ENCODE measurements at regions not wholly inside any gene's neighbourhood (a gene's known extent, or its start where the extent isn't known, plus 50 kb on each side); places are given as distances from the start of the nearest gene placed in this dataset.

- TF ChIP-seq, protein P1, sequence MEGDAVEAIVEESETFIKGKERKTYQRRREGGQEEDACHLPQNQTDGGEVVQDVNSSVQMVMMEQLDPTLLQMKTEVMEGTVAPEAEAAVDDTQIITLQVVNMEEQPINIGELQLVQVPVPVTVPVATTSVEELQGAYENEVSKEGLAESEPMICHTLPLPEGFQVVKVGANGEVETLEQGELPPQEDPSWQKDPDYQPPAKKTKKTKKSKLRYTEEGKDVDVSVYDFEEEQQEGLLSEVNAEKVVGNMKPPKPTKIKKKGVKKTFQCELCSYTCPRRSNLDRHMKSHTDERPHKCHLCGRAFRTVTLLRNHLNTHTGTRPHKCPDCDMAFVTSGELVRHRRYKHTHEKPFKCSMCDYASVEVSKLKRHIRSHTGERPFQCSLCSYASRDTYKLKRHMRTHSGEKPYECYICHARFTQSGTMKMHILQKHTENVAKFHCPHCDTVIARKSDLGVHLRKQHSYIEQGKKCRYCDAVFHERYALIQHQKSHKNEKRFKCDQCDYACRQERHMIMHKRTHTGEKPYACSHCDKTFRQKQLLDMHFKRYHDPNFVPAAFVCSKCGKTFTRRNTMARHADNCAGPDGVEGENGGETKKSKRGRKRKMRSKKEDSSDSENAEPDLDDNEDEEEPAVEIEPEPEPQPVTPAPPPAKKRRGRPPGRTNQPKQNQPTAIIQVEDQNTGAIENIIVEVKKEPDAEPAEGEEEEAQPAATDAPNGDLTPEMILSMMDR (conservative IDR thresholded peaks at IDR 0.05; ENCODE audit: low read length): no peak
- no peak for TF ChIP-seq EZH2phosphoT487 (IDR thresholded peaks at IDR 0.05; ENCODE audit: borderline replicate concordance)
- no peaks in the 10 kb centered on the region for H4K20me1 ChIP-seq (ENCODE audit: insufficient read depth, low read length, poor library complexity, severe bottlenecking)
- H3K9me2 ChIP-seq (replicated peaks; ENCODE audit: low read depth, low read length): no peaks in the 10 kb centered on the region
- no peaks in the 10 kb centered on the region for H3F3A ChIP-seq (ENCODE audit: low read depth)
- no peaks in the 10 kb centered on the region for H3K27me3 ChIP-seq (ENCODE audit: insufficient read depth, low read length, poor library complexity, severe bottlenecking)
- H2AFZ ChIP-seq (ENCODE audit: low read length): no peak overlapping the region
- H3K4me2 ChIP-seq (ENCODE audit: low read depth, low read length, poor library complexity, severe bottlenecking): no peak overlapping the region
- H3K9ac ChIP-seq (ENCODE audit: low read depth, low read length, poor library complexity, severe bottlenecking): no peak overlapping the region
- no peaks in the 10 kb centered on the region for H3K9me3 ChIP-seq (ENCODE audit: insufficient read depth, low read depth, low read length)
- H3K36me3 ChIP-seq (ENCODE audit: insufficient read depth, low read length): no peaks in the 10 kb centered on the region
- no peak overlapping the region for H3K4me3 ChIP-seq (ENCODE audit: low read length, poor library complexity, severe bottlenecking)
- no peaks in the 10 kb centered on the region for H3K4me1 ChIP-seq (ENCODE audit: insufficient read depth, low read length, poor library complexity, severe bottlenecking)
- no peaks in the 10 kb centered on the region for H3K79me2 ChIP-seq (ENCODE audit: insufficient read depth, low read length)
These were observed 779.5 kb upstream of the LRRTM1 start for GRCh38 chr2:81084101-81084500.

DNA sequence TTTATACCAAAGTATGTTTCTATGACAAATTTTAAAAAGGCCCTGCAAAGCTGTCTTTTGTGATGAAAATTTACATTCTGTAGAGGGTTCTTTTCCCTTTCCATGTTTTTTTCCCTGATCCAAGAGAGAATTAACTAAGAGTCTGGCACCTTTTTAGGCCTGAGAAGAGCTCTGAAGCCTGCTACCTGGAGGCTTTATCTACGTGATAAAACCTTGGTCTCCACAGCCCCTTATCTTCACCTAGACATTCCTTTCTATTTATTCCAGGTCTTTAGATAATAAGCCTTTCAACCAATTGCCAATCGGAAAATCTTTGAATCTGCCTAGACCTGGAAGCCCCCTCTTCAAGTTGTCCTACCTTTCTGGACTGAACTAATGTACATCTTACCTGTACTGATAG lies 774.1 kb upstream of the LRRTM1 start:
- no peaks in the 10 kb centered on the region for H3K9me2 ChIP-seq (replicated peaks; ENCODE audit: low read depth, low read length)
- H3K4me1 ChIP-seq (ENCODE audit: insufficient read depth, low read length, poor library complexity, severe bottlenecking): no peaks in the 10 kb centered on the region
- H2AFZ ChIP-seq (ENCODE audit: low read length): no peak overlapping the region
- no peaks in the 10 kb centered on the region for H3K9me3 ChIP-seq (ENCODE audit: insufficient read depth, low read depth, low read length)
- TF ChIP-seq EZH2phosphoT487 (IDR thresholded peaks at IDR 0.05; ENCODE audit: borderline replicate concordance): no peak
- TF ChIP-seq, protein P1 (conservative IDR thresholded peaks at IDR 0.05; ENCODE audit: low read length): no peak
- H3K36me3 ChIP-seq (ENCODE audit: insufficient read depth, low read length): no peaks in the 10 kb centered on the region
- no peak overlapping the region for H3K4me3 ChIP-seq (ENCODE audit: low read length, poor library complexity, severe bottlenecking)
- no peaks in the 10 kb centered on the region for H3K27me3 ChIP-seq (ENCODE audit: insufficient read depth, low read length, poor library complexity, severe bottlenecking)
- no peaks in the 10 kb centered on the region for H4K20me1 ChIP-seq (ENCODE audit: insufficient read depth, low read length, poor library complexity, severe bottlenecking)
- no peak overlapping the region for H3K9ac ChIP-seq (ENCODE audit: low read depth, low read length, poor library complexity, severe bottlenecking)
- H3F3A ChIP-seq (ENCODE audit: low read depth): no peaks in the 10 kb centered on the region
- H3K79me2 ChIP-seq (ENCODE audit: insufficient read depth, low read length): no peaks in the 10 kb centered on the region
- no peak overlapping the region for H3K4me2 ChIP-seq (ENCODE audit: low read depth, low read length, poor library complexity, severe bottlenecking)

- no peaks in the 10 kb centered on the region for H4K20me1 ChIP-seq (ENCODE audit: insufficient read depth, low read length, poor library complexity, severe bottlenecking)
- H3K36me3 ChIP-seq (ENCODE audit: insufficient read depth, low read length): no peaks in the 10 kb centered on the region
- no peaks in the 10 kb centered on the region for H3K79me2 ChIP-seq (ENCODE audit: insufficient read depth, low read length)
- H3F3A ChIP-seq (ENCODE audit: low read depth): no peaks in the 10 kb centered on the region
- no peak overlapping the region for H3K9ac ChIP-seq (ENCODE audit: low read depth, low read length, poor library complexity, severe bottlenecking)
- no peaks in the 10 kb centered on the region for H3K9me2 ChIP-seq (replicated peaks; ENCODE audit: low read depth, low read length)
- H3K27me3 ChIP-seq (ENCODE audit: insufficient read depth, low read length, poor library complexity, severe bottlenecking): no peaks in the 10 kb centered on the region
- no peak overlapping the region for H3K4me2 ChIP-seq (ENCODE audit: low read depth, low read length, poor library complexity, severe bottlenecking)
- H3K4me3 ChIP-seq (ENCODE audit: low read length, poor library complexity, severe bottlenecking): no peak overlapping the region
- no peaks in the 10 kb centered on the region for H3K9me3 ChIP-seq (ENCODE audit: insufficient read depth, low read depth, low read length)
- H3K4me1 ChIP-seq (ENCODE audit: insufficient read depth, low read length, poor library complexity, severe bottlenecking): no peaks in the 10 kb centered on the region
- no peak overlapping the region for H2AFZ ChIP-seq (ENCODE audit: low read length)
- TF ChIP-seq, protein P1 (conservative IDR thresholded peaks at IDR 0.05; ENCODE audit: low read length): no peak
- TF ChIP-seq EZH2phosphoT487 (IDR thresholded peaks at IDR 0.05; ENCODE audit: borderline replicate concordance): no peak
These were observed 773.5 kb upstream of the LRRTM1 start for GRCh38 chr2:81078102-81078501.

Measured in Loucy (cell line).